ENCODE measurements at regions not wholly inside any gene's neighbourhood (a gene's known extent, or its start where the extent isn't known, plus 50 kb on each side); places are given as distances from the start of the nearest gene placed in this dataset.

DNA sequence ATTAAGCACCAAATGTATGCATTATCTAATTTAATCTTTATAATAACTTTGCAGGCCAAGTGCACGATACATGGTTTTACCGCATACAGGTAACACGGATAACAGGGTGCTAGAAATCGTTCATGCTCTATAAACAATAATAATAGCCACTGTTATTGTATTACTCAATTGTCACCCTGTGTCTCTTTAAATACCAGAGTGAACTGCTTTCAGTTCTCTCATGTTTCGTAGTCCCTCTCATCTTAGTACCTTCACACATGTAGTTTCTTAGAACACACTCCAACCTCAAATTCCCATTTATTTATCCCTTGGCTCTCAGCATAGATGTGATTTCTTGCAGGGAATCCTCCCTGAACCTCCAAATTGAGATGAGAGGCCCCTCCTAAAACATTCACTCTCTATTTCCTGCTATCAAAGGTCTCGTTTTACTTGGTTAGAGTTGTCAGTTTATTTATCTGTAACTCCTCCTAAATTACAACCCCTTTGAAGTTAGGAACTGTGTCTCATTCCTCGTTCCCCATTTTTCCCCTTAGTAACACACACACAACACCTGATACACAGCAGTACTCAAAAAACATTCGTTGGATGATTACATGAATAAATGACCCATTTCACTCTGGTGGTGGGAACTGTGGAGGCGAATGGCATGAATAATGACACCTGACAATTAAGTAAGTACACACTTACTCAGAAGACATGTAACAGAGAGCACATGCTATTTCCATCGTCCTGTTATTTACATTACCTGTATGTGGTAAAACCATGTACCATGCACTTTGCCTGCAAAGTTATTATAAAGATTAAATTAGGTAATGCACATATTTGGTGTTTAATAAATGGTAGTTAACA, 134.6 kb downstream of the BTG1 start:
- TF ChIP-seq, protein P1, sequence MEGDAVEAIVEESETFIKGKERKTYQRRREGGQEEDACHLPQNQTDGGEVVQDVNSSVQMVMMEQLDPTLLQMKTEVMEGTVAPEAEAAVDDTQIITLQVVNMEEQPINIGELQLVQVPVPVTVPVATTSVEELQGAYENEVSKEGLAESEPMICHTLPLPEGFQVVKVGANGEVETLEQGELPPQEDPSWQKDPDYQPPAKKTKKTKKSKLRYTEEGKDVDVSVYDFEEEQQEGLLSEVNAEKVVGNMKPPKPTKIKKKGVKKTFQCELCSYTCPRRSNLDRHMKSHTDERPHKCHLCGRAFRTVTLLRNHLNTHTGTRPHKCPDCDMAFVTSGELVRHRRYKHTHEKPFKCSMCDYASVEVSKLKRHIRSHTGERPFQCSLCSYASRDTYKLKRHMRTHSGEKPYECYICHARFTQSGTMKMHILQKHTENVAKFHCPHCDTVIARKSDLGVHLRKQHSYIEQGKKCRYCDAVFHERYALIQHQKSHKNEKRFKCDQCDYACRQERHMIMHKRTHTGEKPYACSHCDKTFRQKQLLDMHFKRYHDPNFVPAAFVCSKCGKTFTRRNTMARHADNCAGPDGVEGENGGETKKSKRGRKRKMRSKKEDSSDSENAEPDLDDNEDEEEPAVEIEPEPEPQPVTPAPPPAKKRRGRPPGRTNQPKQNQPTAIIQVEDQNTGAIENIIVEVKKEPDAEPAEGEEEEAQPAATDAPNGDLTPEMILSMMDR (conservative IDR thresholded peaks at IDR 0.05; ENCODE audit: low read depth, low read length): no peak
- no peak for TF ChIP-seq EZH2 (IDR thresholded peaks at IDR 0.05; ENCODE audit: borderline replicate concordance, low read depth, low read length, poor library complexity, severe bottlenecking)

All from A673 (cell line).